WTC11 (cell line): ENCODE measurements at regions not wholly inside any gene's neighbourhood (a gene's known extent, or its start where the extent isn't known, plus 50 kb on each side); places are given as distances from the start of the nearest gene placed in this dataset.

ENCODE experiments used
- CREB1 ChIP-seq: sonication (generic); formaldehyde crosslinking; IDR thresholded peaks from 2 replicates; pipeline ENCODE4 v1.8.0; 2023; ENCODE audit warnings: mild to moderate bottlenecking, missing genetic modification reagents
- CREM ChIP-seq: sonication (generic); formaldehyde crosslinking; IDR thresholded peaks from 2 replicates; pipeline ENCODE4 v1.8.1; 2022; ENCODE audit warnings: mild to moderate bottlenecking, missing genetic modification reagents, moderate library complexity
- CTCF ChIP-seq: fragments of 200-600 bp; IDR thresholded peaks from 2 replicates; pipeline ENCODE4 v1.8.0; 2022; ENCODE audit warnings: antibody characterized with exemption
- E2F5 ChIP-seq: sonication (generic); formaldehyde crosslinking; IDR thresholded peaks from 2 replicates; pipeline ENCODE4 v1.8.1; 2022; ENCODE audit warnings: mild to moderate bottlenecking, moderate library complexity, missing genetic modification reagents
- IRF1 ChIP-seq: sonication (generic); formaldehyde crosslinking; IDR thresholded peaks from 2 replicates; pipeline ENCODE4 v1.8.0; 2023; ENCODE audit warnings: missing genetic modification reagents
- OVOL2 ChIP-seq: fragments of 250-450 bp; sonication (Bioruptor Pico); IDR thresholded peaks from 2 replicates; pipeline ENCODE4 v1.9.0; 2021; ENCODE audit warnings: mild to moderate bottlenecking, borderline replicate concordance
- TEAD4 ChIP-seq: sonication (generic); formaldehyde crosslinking; IDR thresholded peaks from 2 replicates; pipeline ENCODE4 v1.8.0; 2022; ENCODE audit warnings: mild to moderate bottlenecking, missing genetic modification reagents
- ZNF232 ChIP-seq: sonication (generic); formaldehyde crosslinking; IDR thresholded peaks from 2 replicates; pipeline ENCODE4 v1.8.0; 2022; ENCODE audit warnings: mild to moderate bottlenecking, missing genetic modification reagents
- ZNF416 ChIP-seq: fragments of 250-450 bp; sonication (Bioruptor Pico); IDR thresholded peaks from 2 replicates; pipeline ENCODE4 v1.9.0; 2021; ENCODE audit warnings: mild to moderate bottlenecking, inconsistent platforms
- ZNF512 ChIP-seq: sonication (generic); formaldehyde crosslinking; IDR thresholded peaks from 2 replicates; pipeline ENCODE4 v1.8.1; 2022; ENCODE audit warnings: missing genetic modification reagents, borderline replicate concordance

- TF ChIP-seq CREB1 (CRISPR knock-in tag) (no peak), OVOL2 (CRISPR knock-in tag) (no peak), IRF1 (CRISPR knock-in tag) (no peak), TEAD4 (CRISPR knock-in tag) (no peak), ZNF416 (CRISPR knock-in tag) (no peak), CTCF (no peak), ZNF232 (CRISPR knock-in tag) (no peak), E2F5 (CRISPR knock-in tag) (no peak), ZNF512 (no peak), CREM (CRISPR knock-in tag) (no peak)
Observed at GRCh38 chr1:96478228-96478627, 243.4 kb upstream of the PTBP2 start.
